ENCODE measurements at regions not wholly inside any gene's neighbourhood (a gene's known extent, or its start where the extent isn't known, plus 50 kb on each side); places are given as distances from the start of the nearest gene placed in this dataset.

DNA sequence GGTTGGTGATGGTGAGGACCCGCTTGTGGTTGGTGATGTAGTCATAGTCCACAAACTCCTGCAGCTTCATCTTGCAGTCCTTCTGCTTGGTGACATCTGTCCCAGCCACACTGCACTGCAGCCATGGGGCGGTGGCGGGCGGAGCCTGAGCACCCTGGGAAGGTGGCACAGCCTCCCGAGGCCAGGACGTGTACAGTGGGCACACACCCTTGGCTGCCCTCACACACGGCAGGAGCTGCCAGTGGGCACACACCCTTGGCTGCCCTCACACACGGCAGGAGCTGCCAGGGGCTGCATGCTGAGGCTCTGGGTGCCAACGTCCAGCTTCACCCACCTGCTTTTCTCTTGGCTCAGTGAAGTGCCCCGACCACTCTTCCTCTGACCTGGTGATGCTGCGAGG is 128.7 kb downstream of the TUBA3C start:
- TF ChIP-seq, protein P1, sequence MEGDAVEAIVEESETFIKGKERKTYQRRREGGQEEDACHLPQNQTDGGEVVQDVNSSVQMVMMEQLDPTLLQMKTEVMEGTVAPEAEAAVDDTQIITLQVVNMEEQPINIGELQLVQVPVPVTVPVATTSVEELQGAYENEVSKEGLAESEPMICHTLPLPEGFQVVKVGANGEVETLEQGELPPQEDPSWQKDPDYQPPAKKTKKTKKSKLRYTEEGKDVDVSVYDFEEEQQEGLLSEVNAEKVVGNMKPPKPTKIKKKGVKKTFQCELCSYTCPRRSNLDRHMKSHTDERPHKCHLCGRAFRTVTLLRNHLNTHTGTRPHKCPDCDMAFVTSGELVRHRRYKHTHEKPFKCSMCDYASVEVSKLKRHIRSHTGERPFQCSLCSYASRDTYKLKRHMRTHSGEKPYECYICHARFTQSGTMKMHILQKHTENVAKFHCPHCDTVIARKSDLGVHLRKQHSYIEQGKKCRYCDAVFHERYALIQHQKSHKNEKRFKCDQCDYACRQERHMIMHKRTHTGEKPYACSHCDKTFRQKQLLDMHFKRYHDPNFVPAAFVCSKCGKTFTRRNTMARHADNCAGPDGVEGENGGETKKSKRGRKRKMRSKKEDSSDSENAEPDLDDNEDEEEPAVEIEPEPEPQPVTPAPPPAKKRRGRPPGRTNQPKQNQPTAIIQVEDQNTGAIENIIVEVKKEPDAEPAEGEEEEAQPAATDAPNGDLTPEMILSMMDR (IDR thresholded peaks at IDR 0.05), result no peak
- TF ChIP-seq POLR2AphosphoS5 (IDR thresholded peaks at IDR 0.05; ENCODE audit: low read depth, low read length), result no peak
- no peak for TF ChIP-seq TCF7L2 (IDR thresholded peaks at IDR 0.05; ENCODE audit: low read depth, low read length)
- TF ChIP-seq, protein P2, sequence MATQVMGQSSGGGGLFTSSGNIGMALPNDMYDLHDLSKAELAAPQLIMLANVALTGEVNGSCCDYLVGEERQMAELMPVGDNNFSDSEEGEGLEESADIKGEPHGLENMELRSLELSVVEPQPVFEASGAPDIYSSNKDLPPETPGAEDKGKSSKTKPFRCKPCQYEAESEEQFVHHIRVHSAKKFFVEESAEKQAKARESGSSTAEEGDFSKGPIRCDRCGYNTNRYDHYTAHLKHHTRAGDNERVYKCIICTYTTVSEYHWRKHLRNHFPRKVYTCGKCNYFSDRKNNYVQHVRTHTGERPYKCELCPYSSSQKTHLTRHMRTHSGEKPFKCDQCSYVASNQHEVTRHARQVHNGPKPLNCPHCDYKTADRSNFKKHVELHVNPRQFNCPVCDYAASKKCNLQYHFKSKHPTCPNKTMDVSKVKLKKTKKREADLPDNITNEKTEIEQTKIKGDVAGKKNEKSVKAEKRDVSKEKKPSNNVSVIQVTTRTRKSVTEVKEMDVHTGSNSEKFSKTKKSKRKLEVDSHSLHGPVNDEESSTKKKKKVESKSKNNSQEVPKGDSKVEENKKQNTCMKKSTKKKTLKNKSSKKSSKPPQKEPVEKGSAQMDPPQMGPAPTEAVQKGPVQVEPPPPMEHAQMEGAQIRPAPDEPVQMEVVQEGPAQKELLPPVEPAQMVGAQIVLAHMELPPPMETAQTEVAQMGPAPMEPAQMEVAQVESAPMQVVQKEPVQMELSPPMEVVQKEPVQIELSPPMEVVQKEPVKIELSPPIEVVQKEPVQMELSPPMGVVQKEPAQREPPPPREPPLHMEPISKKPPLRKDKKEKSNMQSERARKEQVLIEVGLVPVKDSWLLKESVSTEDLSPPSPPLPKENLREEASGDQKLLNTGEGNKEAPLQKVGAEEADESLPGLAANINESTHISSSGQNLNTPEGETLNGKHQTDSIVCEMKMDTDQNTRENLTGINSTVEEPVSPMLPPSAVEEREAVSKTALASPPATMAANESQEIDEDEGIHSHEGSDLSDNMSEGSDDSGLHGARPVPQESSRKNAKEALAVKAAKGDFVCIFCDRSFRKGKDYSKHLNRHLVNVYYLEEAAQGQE (IDR thresholded peaks at IDR 0.05; ENCODE audit: insufficient read depth in 1 of 2, low read depth in 2 of 2, low read length in 1 of 2), result no peak
- no peak for TF ChIP-seq SIN3A (IDR thresholded peaks at IDR 0.05; ENCODE audit: borderline replicate concordance, insufficient read depth, low read depth, low read length)
